HepG2 (cell line): ENCODE measurements at regions not wholly inside any gene's neighbourhood (a gene's known extent, or its start where the extent isn't known, plus 50 kb on each side); places are given as distances from the start of the nearest gene placed in this dataset.

Source experiments
- ATAC-seq: fragments of 200-7000 bp; cut with Tn5 transposase; 3 replicates; pipeline ENCODE4 v1.9.1; 2020; ENCODE audit warnings: mild to moderate bottlenecking, moderate library complexity
- BruUV-seq: library from RNA; stranded (reverse); fragments of 400-500 nt; replicated peaks from 2 replicates; lab custom pipeline; 2021; lab: Mats Ljungman, UMichigan
- CTCF ChIA-PET: fragments of 300-600 bp; formaldehyde crosslinking; extraction: SDS; loops from one replicate; lab custom pipeline; 2021; ENCODE audit warnings: low total read pairs, inconsistent platforms, low intra/inter-chr PET ratio; lab: Yijun Ruan, JAX
- POLR2A ChIA-PET: fragments of 350-600 bp; sonication (Branson Sonifier 250); formaldehyde crosslinking; loops from one replicate; lab custom pipeline; 2020; ENCODE audit warnings: antibody characterized with exemption, inconsistent platforms; lab: Yijun Ruan, JAX
- DNase-seq: peaks from one replicate; pipeline ENCODE4 v3.0.0-alpha.2; 2015; ENCODE audit warnings: low spot score
- FAIRE-seq: peaks from 3 replicates; lab custom pipeline; 2011; peaks lifted over from hg19 to GRCh38; lab: Jason Lieb, UNC
- H2AFZ ChIP-seq: one replicate; pipeline ENCODE4 v1.6.1; 2011; ENCODE audit warnings: low read length, inconsistent platforms
- H3K27ac ChIP-seq: fragments of 300-600 bp; 3 replicates; pipeline ENCODE4 v1.8.0; 2011; ENCODE audit warnings: mixed run types, mild to moderate bottlenecking, mixed read lengths, low read length, inconsistent platforms; ENCODE audit not compliant: insufficient read depth; ENCODE audit errors: extremely low read length
- H3K27me3 ChIP-seq, 2 experiments: fragments of 200-600 bp in 1 of 2; 2 replicates in 1 of 2; 3 replicates in 1 of 2; pipeline versions ENCODE4 v1.6.0 to v1.8.0; 2011; ENCODE audit warnings: low read length in 2 of 2, mild to moderate bottlenecking in 2 of 2, moderate library complexity in 2 of 2, inconsistent platforms in 1 of 2; ENCODE audit not compliant: insufficient read depth in 2 of 2, control insufficient read depth in 1 of 2
- H3K36me3 ChIP-seq, 2 experiments: fragments of 200-600 bp in 1 of 2; replicated peaks in 1 of 2; 2 replicates in 1 of 2; 3 replicates in 1 of 2; pipeline versions ENCODE4 v1.5.1 to v1.8.0; 2011; ENCODE audit warnings: low read length in 2 of 2, inconsistent platforms in 1 of 2; ENCODE audit not compliant: insufficient read depth in 2 of 2, control insufficient read depth in 1 of 2
- H3K4me1 ChIP-seq: 2 replicates; pipeline ENCODE4 v1.5.1; 2012; ENCODE audit warnings: low read length, inconsistent platforms; ENCODE audit not compliant: insufficient read depth
- H3K4me2 ChIP-seq: 2 replicates; pipeline ENCODE4 v1.6.0; 2011; ENCODE audit warnings: low read depth, low read length, inconsistent platforms
- H3K4me3 ChIP-seq, 3 experiments: fragments of 200-600 bp in 1 of 3; sonication (generic), shearing (Covaris generic) in 1 of 3; replicated peaks in 1 of 3; 2 replicates each; pipeline ENCODE4 v1.5.1; 2011 to 2016; ENCODE audit warnings: low read length in 3 of 3, inconsistent platforms in 2 of 3, low read depth in 2 of 3, mild to moderate bottlenecking in 2 of 3, control low read depth in 1 of 3, mixed read lengths in 1 of 3; ENCODE audit not compliant: insufficient read depth in 1 of 3
- H3K79me2 ChIP-seq: one replicate; pipeline ENCODE4 v1.6.1; 2011; ENCODE audit warnings: low read length, inconsistent platforms; ENCODE audit not compliant: insufficient read depth
- H3K9ac ChIP-seq: 2 replicates; pipeline ENCODE4 v1.6.0; 2011; ENCODE audit warnings: mild to moderate bottlenecking, low read depth, low read length, inconsistent platforms; ENCODE audit not compliant: insufficient read depth
- H3K9me3 ChIP-seq: 2 replicates; pipeline ENCODE4 v1.5.1; 2012; ENCODE audit warnings: mild to moderate bottlenecking, low read length
- H4K20me1 ChIP-seq: 2 replicates; pipeline ENCODE4 v1.6.0; 2011; ENCODE audit warnings: inconsistent platforms, mild to moderate bottlenecking, low read length, moderate library complexity; ENCODE audit not compliant: insufficient read depth
- CHD4 ChIP-seq: fragments of 200-600 bp; sonication (generic); IDR thresholded peaks from 2 replicates; pipeline ENCODE4 v1.7.0; 2017; ENCODE audit warnings: mild to moderate bottlenecking, low read length, borderline replicate concordance
- FOSL1 ChIP-seq: sonication (generic); formaldehyde crosslinking; IDR thresholded peaks from 2 replicates; pipeline ENCODE4 v1.9.0; 2021; ENCODE audit warnings: missing genetic modification reagents, borderline replicate concordance
- JARID2 ChIP-seq: sonication (generic); formaldehyde crosslinking; IDR thresholded peaks from 2 replicates; pipeline ENCODE4 v1.8.1; 2023; ENCODE audit warnings: missing genetic modification reagents, inconsistent platforms; ENCODE audit not compliant: insufficient replicate concordance
- MTF1 ChIP-seq: sonication (generic); formaldehyde crosslinking; IDR thresholded peaks from 2 replicates; pipeline ENCODE4 v1.5.0; 2020; ENCODE audit warnings: missing genetic modification reagents
- NFATC3 ChIP-seq: sonication (generic); formaldehyde crosslinking; IDR thresholded peaks from 2 replicates; pipeline ENCODE4 v1.5.1; 2020; ENCODE audit warnings: mild to moderate bottlenecking, missing genetic modification reagents
- SATB2 ChIP-seq: sonication (generic); formaldehyde crosslinking; IDR thresholded peaks from 2 replicates; pipeline ENCODE4 v1.5.0; 2020; ENCODE audit warnings: missing genetic modification reagents
- SRF ChIP-seq: IDR thresholded peaks from 2 replicates; pipeline ENCODE4 v1.6.1; 2011; ENCODE audit warnings: mild to moderate bottlenecking, low read depth, low read length, moderate library complexity
- ZFP82 ChIP-seq: sonication (generic); formaldehyde crosslinking; IDR thresholded peaks from 2 replicates; pipeline ENCODE4 v1.5.1; 2020; ENCODE audit warnings: mild to moderate bottlenecking, missing genetic modification reagents, borderline replicate concordance
- ZNF138 ChIP-seq: sonication (generic); formaldehyde crosslinking; IDR thresholded peaks from 2 replicates; pipeline ENCODE4 v1.5.0; 2020; ENCODE audit warnings: mild to moderate bottlenecking, low read depth, missing genetic modification reagents
- ZNF484 ChIP-seq: sonication (generic); formaldehyde crosslinking; IDR thresholded peaks from 2 replicates; pipeline ENCODE4 v1.5.1; 2020; ENCODE audit warnings: mild to moderate bottlenecking, low read depth, missing genetic modification reagents, borderline replicate concordance
- ZNF674 ChIP-seq: sonication (generic); formaldehyde crosslinking; IDR thresholded peaks from 2 replicates; pipeline ENCODE4 v1.5.0; 2020; ENCODE audit warnings: low read depth, mild to moderate bottlenecking, missing genetic modification reagents
- WGBS: methylation state at CpG from one replicate; pipeline ENCODE4 v1.1.6; 2017; ENCODE audit warnings: low lambda C conversion rate; 5-methylcytosine and 5-hydroxymethylcytosine counted together
- in situ Hi-C: cut with HindIII; loops from 2 replicates; pipeline ENCODE4 v1.10.0; 2017; ENCODE audit warnings: low pct_unique_long_range_greater_than_20kb; ENCODE audit not compliant: extremely low pct_ligation_motif_present
- intact Hi-C: fragments of 100-400 bp; cut with micrococcal nuclease; formaldehyde crosslinking; loops from one replicate; pipeline ENCODE4 v1.10.0; 2022; ENCODE audit not compliant: unreplicated experiment
- TF ChIP-seq, protein P1 (sequence below): sonication (generic); formaldehyde crosslinking; IDR thresholded peaks from 2 replicates; pipeline ENCODE4 v1.8.0; 2022; ENCODE audit warnings: mild to moderate bottlenecking, missing genetic modification reagents, borderline replicate concordance
- TF ChIP-seq, protein P2 (sequence below): sonication (generic); formaldehyde crosslinking; IDR thresholded peaks from 2 replicates; pipeline ENCODE4 v1.4.0; 2020; ENCODE audit warnings: missing genetic modification reagents
- TF ChIP-seq, protein P3 (sequence below): sonication (generic); formaldehyde crosslinking; IDR thresholded peaks from 2 replicates; pipeline ENCODE4 v1.4.0; 2020; ENCODE audit warnings: missing genetic modification reagents, mild to moderate bottlenecking, borderline replicate concordance
- TF ChIP-seq, protein P4 (sequence below): sonication (generic); formaldehyde crosslinking; IDR thresholded peaks from 2 replicates; pipeline ENCODE4 v1.5.0; 2020; ENCODE audit warnings: mild to moderate bottlenecking, low read depth, missing genetic modification reagents, borderline replicate concordance

DNA sequence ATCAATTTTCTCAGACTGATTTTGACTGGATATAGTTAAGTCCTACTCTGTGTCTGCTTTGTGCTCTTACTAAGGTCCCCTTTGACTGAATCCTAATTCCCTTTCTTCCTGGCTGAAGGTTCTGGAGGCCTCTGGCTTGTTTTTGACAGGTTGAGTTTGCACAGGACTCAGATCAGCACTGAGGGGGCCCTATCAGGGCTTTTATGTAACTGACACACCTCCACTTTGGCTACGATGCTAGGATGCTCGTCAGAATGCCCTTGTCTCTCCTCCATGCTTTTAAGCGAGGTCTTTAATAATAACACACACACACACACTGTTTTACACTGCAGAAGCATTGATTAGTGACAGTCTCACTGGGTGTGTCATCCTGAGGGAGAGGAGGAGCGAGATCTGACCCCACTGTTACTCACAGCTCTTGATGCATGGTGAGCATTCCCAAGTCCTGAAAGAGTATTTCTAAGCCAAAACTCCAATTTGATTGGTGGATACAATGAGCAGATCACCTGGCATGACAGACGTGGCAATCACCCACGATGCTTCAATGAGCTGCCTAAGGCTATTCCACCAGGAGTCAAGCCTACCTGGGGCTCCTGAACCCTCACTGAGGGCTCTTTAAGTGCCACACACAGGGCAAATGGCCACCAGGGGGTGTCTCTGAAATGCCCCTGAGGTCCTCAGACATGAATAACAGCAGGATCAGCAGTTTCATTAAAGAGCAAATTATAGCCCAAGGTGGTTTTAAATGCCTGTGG lies 130.4 kb upstream of the CPEB2 start (continued):
- TF ChIP-seq, protein P1, sequence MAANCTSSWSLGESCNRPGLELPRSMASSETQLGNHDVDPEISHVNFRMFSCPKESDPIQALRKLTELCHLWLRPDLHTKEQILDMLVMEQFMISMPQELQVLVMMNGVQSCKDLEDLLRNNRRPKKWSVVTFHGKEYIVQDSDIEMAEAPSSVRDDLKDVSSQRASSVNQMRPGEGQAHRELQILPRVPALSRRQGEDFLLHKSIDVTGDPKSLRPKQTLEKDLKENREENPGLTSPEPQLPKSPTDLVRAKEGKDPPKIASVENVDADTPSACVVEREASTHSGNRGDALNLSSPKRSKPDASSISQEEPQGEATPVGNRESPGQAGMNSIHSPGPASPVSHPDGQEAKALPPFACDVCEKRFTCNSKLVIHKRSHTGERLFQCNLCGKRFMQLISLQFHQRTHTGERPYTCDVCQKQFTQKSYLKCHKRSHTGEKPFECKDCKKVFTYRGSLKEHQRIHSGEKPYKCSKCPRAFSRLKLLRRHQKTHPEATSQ (CRISPR knock-in tag), result no peak
- TF ChIP-seq ZNF138 (CRISPR knock-in tag), result no peak
- no peak for TF ChIP-seq JARID2 (CRISPR knock-in tag)
- no peak for TF ChIP-seq SATB2 (CRISPR knock-in tag)

DNA sequence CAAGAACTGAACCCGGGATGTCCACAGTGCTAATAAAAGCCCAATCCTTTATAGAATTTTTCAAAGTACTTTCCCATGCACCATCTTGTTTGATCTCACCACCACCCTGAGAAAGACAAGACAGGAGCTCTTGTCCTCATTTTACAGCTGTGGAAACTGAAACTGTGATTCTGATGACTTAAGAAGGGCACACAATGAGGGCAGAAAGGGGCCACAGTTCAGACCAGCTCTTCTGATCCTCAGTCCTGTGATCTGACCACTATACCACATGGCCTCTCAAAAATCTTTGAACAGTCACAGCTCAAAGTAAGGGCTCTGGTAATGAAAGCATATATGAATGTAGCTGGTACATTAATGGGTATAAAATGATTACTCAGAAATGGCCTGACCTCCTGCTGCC lies 127.3 kb upstream of the CPEB2 start:
- TF ChIP-seq CHD4 (no peak), FOSL1 (CRISPR knock-in tag) (no peak), SRF (no peak), ZFP82 (CRISPR knock-in tag) (no peak), ZNF484 (CRISPR knock-in tag) (no peak), NFATC3 (no peak), ZNF674 (CRISPR knock-in tag) (no peak), MTF1 (CRISPR knock-in tag) (no peak)
- TF ChIP-seq, protein P2, sequence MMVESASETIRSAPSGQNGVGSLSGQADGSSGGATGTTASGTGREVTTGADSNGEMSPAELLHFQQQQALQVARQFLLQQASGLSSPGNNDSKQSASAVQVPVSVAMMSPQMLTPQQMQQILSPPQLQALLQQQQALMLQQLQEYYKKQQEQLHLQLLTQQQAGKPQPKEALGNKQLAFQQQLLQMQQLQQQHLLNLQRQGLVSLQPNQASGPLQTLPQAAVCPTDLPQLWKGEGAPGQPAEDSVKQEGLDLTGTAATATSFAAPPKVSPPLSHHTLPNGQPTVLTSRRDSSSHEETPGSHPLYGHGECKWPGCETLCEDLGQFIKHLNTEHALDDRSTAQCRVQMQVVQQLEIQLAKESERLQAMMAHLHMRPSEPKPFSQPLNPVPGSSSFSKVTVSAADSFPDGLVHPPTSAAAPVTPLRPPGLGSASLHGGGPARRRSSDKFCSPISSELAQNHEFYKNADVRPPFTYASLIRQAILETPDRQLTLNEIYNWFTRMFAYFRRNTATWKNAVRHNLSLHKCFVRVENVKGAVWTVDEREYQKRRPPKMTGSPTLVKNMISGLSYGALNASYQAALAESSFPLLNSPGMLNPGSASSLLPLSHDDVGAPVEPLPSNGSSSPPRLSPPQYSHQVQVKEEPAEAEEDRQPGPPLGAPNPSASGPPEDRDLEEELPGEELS (CRISPR knock-in tag), result no peak
- TF ChIP-seq, protein P3, sequence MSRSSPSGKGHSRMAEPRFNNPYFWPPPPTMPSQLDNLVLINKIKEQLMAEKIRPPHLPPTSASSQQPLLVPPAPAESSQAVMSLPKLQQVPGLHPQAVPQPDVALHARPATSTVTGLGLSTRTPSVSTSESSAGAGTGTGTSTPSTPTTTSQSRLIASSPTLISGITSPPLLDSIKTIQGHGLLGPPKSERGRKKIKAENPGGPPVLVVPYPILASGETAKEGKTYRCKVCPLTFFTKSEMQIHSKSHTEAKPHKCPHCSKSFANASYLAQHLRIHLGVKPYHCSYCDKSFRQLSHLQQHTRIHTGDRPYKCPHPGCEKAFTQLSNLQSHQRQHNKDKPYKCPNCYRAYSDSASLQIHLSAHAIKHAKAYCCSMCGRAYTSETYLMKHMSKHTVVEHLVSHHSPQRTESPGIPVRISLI (CRISPR knock-in tag), result no peak
- TF ChIP-seq, protein P4, sequence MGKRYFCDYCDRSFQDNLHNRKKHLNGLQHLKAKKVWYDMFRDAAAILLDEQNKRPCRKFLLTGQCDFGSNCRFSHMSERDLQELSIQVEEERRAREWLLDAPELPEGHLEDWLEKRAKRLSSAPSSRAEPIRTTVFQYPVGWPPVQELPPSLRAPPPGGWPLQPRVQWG (CRISPR knock-in tag), result no peak
- TF ChIP-seq, all 625 proteins: peak for 0
- Histone ChIP-seq H3K9me3 (no peaks in the 10 kb centered on the region), H3K27ac (no peak overlapping the region), H3K4me2 (no peak overlapping the region), H3K9ac (no peak overlapping the region), H3K4me1 (no peaks in the 10 kb centered on the region), H3K27me3 (no peaks in the 10 kb centered on the region), H3K36me3 (no peaks in the 10 kb centered on the region), H2AFZ (no peak overlapping the region), H3K79me2 (no peaks in the 10 kb centered on the region), H4K20me1 (no peaks in the 10 kb centered on the region), H3K4me3 (no peak overlapping the region)
- CTCF ChIA-PET, result no interaction called here
- no TSS peak for BruUV-seq
- intact Hi-C loops, result loop anchor here (5.0 kb wide), 1 partner anchor 127 kb away; the partner anchor contains the start of gene CPEB2
- WGBS, result 17% methylated on average over 1 of the region's 1 CpG
- FAIRE-seq, result no peak
- POLR2A ChIA-PET, result no interaction called here
- ATAC-seq, result no peak
- in situ Hi-C loops, result no loop called here
- DNase-seq, result no peak
